WTC11 (cell line): ENCODE measurements at regions not wholly inside any gene's neighbourhood (a gene's known extent, or its start where the extent isn't known, plus 50 kb on each side); places are given as distances from the start of the nearest gene placed in this dataset.

ENCODE experiments used
- ATAC-seq: fragments of 200-7000 bp; cut with Tn5 transposase; 2 replicates; pipeline ENCODE4 v1.10.0; 2021; ENCODE audit warnings: mild to moderate bottlenecking, moderate library complexity
- CTCF ChIA-PET: fragments of 300-600 bp; sonication (Branson Sonifier 250); formaldehyde crosslinking; loops from one replicate; lab custom pipeline; 2021; ENCODE audit warnings: antibody characterized with exemption; lab: Charles Lee
- POLR2A ChIA-PET: fragments of 350-600 bp; sonication (Branson Sonifier 250); formaldehyde crosslinking; loops from one replicate; lab custom pipeline; 2021; ENCODE audit warnings: antibody characterized with exemption; lab: Charles Lee
- DNase-seq: peaks from one replicate; pipeline ENCODE4 v3.0.0; 2021; ENCODE audit warnings: low spot score
- H3K27ac Mint-ChIP-seq: 2 replicates; pipeline ENCODE4 v1.8.0; 2021; ENCODE audit warnings: mixed read lengths
- H3K27me3 Mint-ChIP-seq: 2 replicates; pipeline ENCODE4 v1.8.0; 2021; ENCODE audit warnings: low read depth, mild to moderate bottlenecking, moderate library complexity, mixed read lengths
- H3K36me3 Mint-ChIP-seq: 2 replicates; pipeline ENCODE4 v1.8.0; 2021; ENCODE audit warnings: mixed read lengths
- H3K4me1 Mint-ChIP-seq: 2 replicates; pipeline ENCODE4 v1.8.0; 2022; ENCODE audit warnings: mixed read lengths
- H3K4me3 Mint-ChIP-seq: 2 replicates; pipeline ENCODE4 v1.8.0; 2021; ENCODE audit warnings: mild to moderate bottlenecking, moderate library complexity, mixed read lengths
- H3K9me3 Mint-ChIP-seq: 2 replicates; pipeline ENCODE4 v1.8.0; 2021; ENCODE audit warnings: mixed read lengths
- CREB1 ChIP-seq: sonication (generic); formaldehyde crosslinking; IDR thresholded peaks from 2 replicates; pipeline ENCODE4 v1.8.0; 2023; ENCODE audit warnings: mild to moderate bottlenecking, missing genetic modification reagents
- ETV6 ChIP-seq: sonication (generic); formaldehyde crosslinking; IDR thresholded peaks from 2 replicates; pipeline ENCODE4 v1.8.1; 2022; ENCODE audit warnings: mild to moderate bottlenecking, missing genetic modification reagents
- FOXJ3 ChIP-seq: sonication (generic); formaldehyde crosslinking; IDR thresholded peaks from 2 replicates; pipeline ENCODE4 v1.9.0; 2021; ENCODE audit warnings: missing genetic modification reagents, mild to moderate bottlenecking, borderline replicate concordance
- GRHL2 ChIP-seq: fragments of 250-450 bp; sonication (Bioruptor Pico); IDR thresholded peaks from 2 replicates; pipeline ENCODE4 v1.8.0; 2022; ENCODE audit warnings: mild to moderate bottlenecking, moderate library complexity; ENCODE audit not compliant: insufficient replicate concordance, severe bottlenecking
- GTF2I ChIP-seq: fragments of 250-450 bp; sonication (Bioruptor Pico); conservative IDR thresholded peaks from 2 replicates; pipeline ENCODE4 v1.4.0; 2021; ENCODE audit warnings: mild to moderate bottlenecking
- JAZF1 ChIP-seq: fragments of 250-450 bp; sonication (Bioruptor Pico); IDR thresholded peaks from 2 replicates; pipeline ENCODE4 v1.9.0; 2021; ENCODE audit warnings: moderate library complexity, mild to moderate bottlenecking, inconsistent platforms
- KAT7 ChIP-seq: sonication (generic); formaldehyde crosslinking; IDR thresholded peaks from 2 replicates; pipeline ENCODE4 v1.8.1; 2023; ENCODE audit warnings: missing genetic modification reagents, mild to moderate bottlenecking, borderline replicate concordance
- MYBL2 ChIP-seq: sonication (generic); formaldehyde crosslinking; IDR thresholded peaks from 2 replicates; pipeline ENCODE4 v1.8.1; 2023; ENCODE audit warnings: mild to moderate bottlenecking, moderate library complexity, missing genetic modification reagents
- NFE2L1 ChIP-seq: sonication (generic); formaldehyde crosslinking; IDR thresholded peaks from 2 replicates; pipeline ENCODE4 v1.8.1; 2023; ENCODE audit warnings: missing genetic modification reagents
- SP1 ChIP-seq: sonication (generic); formaldehyde crosslinking; conservative IDR thresholded peaks from 2 replicates; pipeline ENCODE4 v1.8.1; 2022; ENCODE audit warnings: missing genetic modification reagents
- TCF7 ChIP-seq: sonication (generic); formaldehyde crosslinking; IDR thresholded peaks from 2 replicates; pipeline ENCODE4 v1.8.0; 2022; ENCODE audit warnings: mild to moderate bottlenecking, low read depth, missing genetic modification reagents, moderate library complexity
- TEAD1 ChIP-seq: sonication (generic); formaldehyde crosslinking; IDR thresholded peaks from 2 replicates; pipeline ENCODE4 v1.8.0; 2022; ENCODE audit warnings: mild to moderate bottlenecking, missing genetic modification reagents
- TP53 ChIP-seq: sonication (generic); formaldehyde crosslinking; IDR thresholded peaks from 2 replicates; pipeline ENCODE4 v1.8.1; 2023; ENCODE audit warnings: mild to moderate bottlenecking, missing genetic modification reagents
- ZBTB21 ChIP-seq: sonication (generic); formaldehyde crosslinking; IDR thresholded peaks from 2 replicates; pipeline ENCODE4 v1.8.1; 2023; ENCODE audit warnings: mild to moderate bottlenecking, missing genetic modification reagents, borderline replicate concordance
- ZNF232 ChIP-seq: sonication (generic); formaldehyde crosslinking; IDR thresholded peaks from 2 replicates; pipeline ENCODE4 v1.8.0; 2022; ENCODE audit warnings: mild to moderate bottlenecking, missing genetic modification reagents
- ZNF317 ChIP-seq: sonication (generic); formaldehyde crosslinking; IDR thresholded peaks from 2 replicates; pipeline ENCODE4 v1.8.1; 2023; ENCODE audit warnings: low read depth, mild to moderate bottlenecking, moderate library complexity, missing genetic modification reagents, borderline replicate concordance
- ZNF423 ChIP-seq: fragments of 250-450 bp; sonication (Bioruptor Pico); IDR thresholded peaks from 2 replicates; pipeline ENCODE4 v2.1.2; 2022; ENCODE audit warnings: mild to moderate bottlenecking, moderate library complexity
- ZNF671 ChIP-seq: fragments of 250-450 bp; sonication (Bioruptor Pico); IDR thresholded peaks from 2 replicates; pipeline ENCODE4 v1.8.0; 2021; ENCODE audit warnings: mild to moderate bottlenecking
- TF ChIP-seq, protein P1 (sequence below): fragments of 250-450 bp; sonication (Bioruptor Pico); IDR thresholded peaks from 2 replicates; pipeline ENCODE4 v1.9.0; 2021; ENCODE audit warnings: mild to moderate bottlenecking
- TF ChIP-seq, protein P2 (sequence below): sonication (generic); formaldehyde crosslinking; IDR thresholded peaks from 2 replicates; pipeline ENCODE4 v1.8.1; 2023; ENCODE audit warnings: mild to moderate bottlenecking, missing genetic modification reagents, borderline replicate concordance
- TF ChIP-seq, protein P3 (sequence below): sonication (generic); formaldehyde crosslinking; IDR thresholded peaks from 2 replicates; pipeline ENCODE4 v1.8.1; 2023; ENCODE audit warnings: mild to moderate bottlenecking, missing genetic modification reagents, moderate library complexity
- TF ChIP-seq, protein P4 (sequence below): sonication (generic); formaldehyde crosslinking; IDR thresholded peaks from 2 replicates; pipeline ENCODE4 v1.8.1; 2023; ENCODE audit warnings: mild to moderate bottlenecking, moderate library complexity, missing genetic modification reagents

DNA sequence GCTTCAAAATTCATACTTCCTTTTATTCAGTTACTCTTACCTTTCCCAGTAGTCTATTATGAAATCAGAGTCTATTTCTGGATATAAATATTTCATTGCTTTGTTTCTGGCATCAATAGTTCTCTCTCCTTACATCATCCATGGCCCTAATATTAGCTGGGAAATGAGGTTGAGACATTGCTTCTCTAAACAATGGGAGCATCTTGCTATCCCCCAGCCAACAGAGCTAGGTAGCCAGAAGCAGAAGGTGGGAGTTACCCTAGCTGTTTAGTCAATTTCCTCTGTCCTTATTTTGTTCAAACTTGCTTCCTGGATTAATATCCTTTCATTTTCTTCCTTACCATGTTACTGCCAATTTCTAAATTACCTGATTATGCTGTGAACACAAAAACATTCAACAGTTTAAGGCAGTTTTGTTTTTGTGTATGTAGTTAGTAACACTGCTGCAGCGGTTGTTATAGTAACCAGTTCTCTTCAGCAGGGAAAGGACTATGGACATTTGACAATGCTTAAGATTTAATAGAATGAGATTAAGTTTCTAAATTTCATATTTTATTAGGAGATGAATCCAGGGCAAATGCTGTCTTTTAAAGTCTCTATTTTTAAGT lies 160.5 kb upstream of the KCNJ3 start:
- no peak for DNase-seq
- Mint-ChIP-seq H3K4me3 (no peak overlapping the region), H3K9me3 (no peaks in the 10 kb centered on the region), H3K4me1 (peaks cover 27% of the 10 kb centered on the region), H3K27ac (no peak overlapping the region), H3K27me3 (no peaks in the 10 kb centered on the region), H3K36me3 (no peaks in the 10 kb centered on the region)
- ChIA-PET CTCF (no interaction called here), POLR2A (no interaction called here)
- no peak for ATAC-seq
- TF ChIP-seq ETV6 (CRISPR knock-in tag): no peak
- TF ChIP-seq, protein P1, sequence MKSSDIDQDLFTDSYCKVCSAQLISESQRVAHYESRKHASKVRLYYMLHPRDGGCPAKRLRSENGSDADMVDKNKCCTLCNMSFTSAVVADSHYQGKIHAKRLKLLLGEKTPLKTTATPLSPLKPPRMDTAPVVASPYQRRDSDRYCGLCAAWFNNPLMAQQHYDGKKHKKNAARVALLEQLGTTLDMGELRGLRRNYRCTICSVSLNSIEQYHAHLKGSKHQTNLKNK: no peak
- TF ChIP-seq FOXJ3 (CRISPR knock-in tag): no peak
- no peak for TF ChIP-seq TEAD1 (CRISPR knock-in tag)
- TF ChIP-seq JAZF1 (CRISPR knock-in tag): no peak
- no peak for TF ChIP-seq ZNF671 (CRISPR knock-in tag)
- TF ChIP-seq GRHL2: no peak
- no peak for TF ChIP-seq KAT7 (CRISPR knock-in tag)
- TF ChIP-seq GTF2I: no peak
- no peak for TF ChIP-seq NFE2L1 (CRISPR knock-in tag)
- TF ChIP-seq ZNF423 (CRISPR knock-in tag): no peak
- no peak for TF ChIP-seq ZNF317
- no peak for TF ChIP-seq TCF7
- TF ChIP-seq, protein P2, sequence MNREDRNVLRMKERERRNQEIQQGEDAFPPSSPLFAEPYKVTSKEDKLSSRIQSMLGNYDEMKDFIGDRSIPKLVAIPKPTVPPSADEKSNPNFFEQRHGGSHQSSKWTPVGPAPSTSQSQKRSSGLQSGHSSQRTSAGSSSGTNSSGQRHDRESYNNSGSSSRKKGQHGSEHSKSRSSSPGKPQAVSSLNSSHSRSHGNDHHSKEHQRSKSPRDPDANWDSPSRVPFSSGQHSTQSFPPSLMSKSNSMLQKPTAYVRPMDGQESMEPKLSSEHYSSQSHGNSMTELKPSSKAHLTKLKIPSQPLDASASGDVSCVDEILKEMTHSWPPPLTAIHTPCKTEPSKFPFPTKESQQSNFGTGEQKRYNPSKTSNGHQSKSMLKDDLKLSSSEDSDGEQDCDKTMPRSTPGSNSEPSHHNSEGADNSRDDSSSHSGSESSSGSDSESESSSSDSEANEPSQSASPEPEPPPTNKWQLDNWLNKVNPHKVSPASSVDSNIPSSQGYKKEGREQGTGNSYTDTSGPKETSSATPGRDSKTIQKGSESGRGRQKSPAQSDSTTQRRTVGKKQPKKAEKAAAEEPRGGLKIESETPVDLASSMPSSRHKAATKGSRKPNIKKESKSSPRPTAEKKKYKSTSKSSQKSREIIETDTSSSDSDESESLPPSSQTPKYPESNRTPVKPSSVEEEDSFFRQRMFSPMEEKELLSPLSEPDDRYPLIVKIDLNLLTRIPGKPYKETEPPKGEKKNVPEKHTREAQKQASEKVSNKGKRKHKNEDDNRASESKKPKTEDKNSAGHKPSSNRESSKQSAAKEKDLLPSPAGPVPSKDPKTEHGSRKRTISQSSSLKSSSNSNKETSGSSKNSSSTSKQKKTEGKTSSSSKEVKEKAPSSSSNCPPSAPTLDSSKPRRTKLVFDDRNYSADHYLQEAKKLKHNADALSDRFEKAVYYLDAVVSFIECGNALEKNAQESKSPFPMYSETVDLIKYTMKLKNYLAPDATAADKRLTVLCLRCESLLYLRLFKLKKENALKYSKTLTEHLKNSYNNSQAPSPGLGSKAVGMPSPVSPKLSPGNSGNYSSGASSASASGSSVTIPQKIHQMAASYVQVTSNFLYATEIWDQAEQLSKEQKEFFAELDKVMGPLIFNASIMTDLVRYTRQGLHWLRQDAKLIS: no peak
- TF ChIP-seq, protein P3, sequence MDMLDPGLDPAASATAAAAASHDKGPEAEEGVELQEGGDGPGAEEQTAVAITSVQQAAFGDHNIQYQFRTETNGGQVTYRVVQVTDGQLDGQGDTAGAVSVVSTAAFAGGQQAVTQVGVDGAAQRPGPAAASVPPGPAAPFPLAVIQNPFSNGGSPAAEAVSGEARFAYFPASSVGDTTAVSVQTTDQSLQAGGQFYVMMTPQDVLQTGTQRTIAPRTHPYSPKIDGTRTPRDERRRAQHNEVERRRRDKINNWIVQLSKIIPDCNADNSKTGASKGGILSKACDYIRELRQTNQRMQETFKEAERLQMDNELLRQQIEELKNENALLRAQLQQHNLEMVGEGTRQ (CRISPR knock-in tag): no peak
- no peak for TF ChIP-seq CREB1 (CRISPR knock-in tag)

DNA sequence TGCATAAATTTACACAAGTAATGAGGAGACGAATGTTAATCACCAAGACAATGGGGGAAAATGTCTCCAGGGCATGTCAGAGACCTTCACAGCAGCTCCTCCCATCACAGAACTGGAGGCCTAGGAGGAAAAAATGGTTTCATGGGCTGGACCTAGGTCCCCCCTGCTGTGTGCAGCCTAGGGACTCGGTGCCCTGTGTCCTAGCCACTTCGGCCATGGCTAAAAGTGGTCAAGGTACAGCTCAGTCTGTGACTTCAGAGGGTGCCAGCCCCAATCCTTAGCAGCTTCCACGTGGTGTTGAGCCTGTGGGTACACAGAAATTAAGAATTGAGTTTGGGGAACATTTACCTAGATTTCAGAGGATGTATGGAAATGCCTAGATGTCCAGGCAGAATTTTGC lies 152.2 kb upstream of the KCNJ3 start:
- no peak overlapping the region for H3K4me3 Mint-ChIP-seq
- H3K36me3 Mint-ChIP-seq: peaks cover 28% of the 10 kb centered on the region
- ChIA-PET POLR2A (no interaction called here), CTCF (no interaction called here)
- peaks cover 30% of the 10 kb centered on the region for H3K9me3 Mint-ChIP-seq
- ATAC-seq: no peak
- no peaks in the 10 kb centered on the region; the same call in 1 of the 2 replicates for H3K4me1 Mint-ChIP-seq
- no peaks in the 10 kb centered on the region; the same call in 1 of the 2 replicates for H3K27me3 Mint-ChIP-seq
- DNase-seq: no peak
- no peak overlapping the region for H3K27ac Mint-ChIP-seq
- no peak for TF ChIP-seq SP1 (CRISPR knock-in tag)
- no peak for TF ChIP-seq MYBL2 (CRISPR knock-in tag)
- TF ChIP-seq TEAD1 (CRISPR knock-in tag): no peak

DNA sequence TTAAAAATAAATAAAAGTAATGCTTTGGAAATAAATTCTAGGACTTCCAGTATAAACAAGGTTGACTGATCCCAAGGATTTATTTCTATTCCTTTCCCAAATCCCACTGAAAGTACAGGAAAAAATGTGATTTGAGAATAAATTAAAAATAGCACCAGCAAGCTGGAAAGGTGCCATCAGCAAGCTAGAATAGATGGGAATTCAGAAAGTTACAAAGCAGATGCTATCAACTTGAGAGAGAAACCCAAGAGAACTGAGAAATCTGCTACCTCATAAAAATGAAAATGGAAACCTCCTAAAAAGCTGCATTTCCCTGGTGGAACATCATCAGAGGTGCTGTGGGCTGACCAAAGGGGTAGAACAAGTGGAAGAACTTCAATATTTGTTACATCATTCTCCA lies 148.6 kb upstream of the KCNJ3 start:
- Mint-ChIP-seq H3K4me1 (no peaks in the 10 kb centered on the region), H3K36me3 (peaks cover 28% of the 10 kb centered on the region), H3K4me3 (no peak overlapping the region), H3K27me3 (no peaks in the 10 kb centered on the region; the same call in 1 of the 2 replicates), H3K27ac (no peak overlapping the region), H3K9me3 (peaks cover 29% of the 10 kb centered on the region)
- ChIA-PET CTCF (no interaction called here), POLR2A (interaction anchor here (0.6 kb wide), 1 partner anchor 9 kb away, joined by 8 read pairs; no protein-coding TSS in a partner anchor)
- TF ChIP-seq ZBTB21 (no peak), TCF7 (no peak), TP53 (no peak), ZNF232 (CRISPR knock-in tag) (no peak)
- TF ChIP-seq, protein P2: no peak
- TF ChIP-seq, protein P4, sequence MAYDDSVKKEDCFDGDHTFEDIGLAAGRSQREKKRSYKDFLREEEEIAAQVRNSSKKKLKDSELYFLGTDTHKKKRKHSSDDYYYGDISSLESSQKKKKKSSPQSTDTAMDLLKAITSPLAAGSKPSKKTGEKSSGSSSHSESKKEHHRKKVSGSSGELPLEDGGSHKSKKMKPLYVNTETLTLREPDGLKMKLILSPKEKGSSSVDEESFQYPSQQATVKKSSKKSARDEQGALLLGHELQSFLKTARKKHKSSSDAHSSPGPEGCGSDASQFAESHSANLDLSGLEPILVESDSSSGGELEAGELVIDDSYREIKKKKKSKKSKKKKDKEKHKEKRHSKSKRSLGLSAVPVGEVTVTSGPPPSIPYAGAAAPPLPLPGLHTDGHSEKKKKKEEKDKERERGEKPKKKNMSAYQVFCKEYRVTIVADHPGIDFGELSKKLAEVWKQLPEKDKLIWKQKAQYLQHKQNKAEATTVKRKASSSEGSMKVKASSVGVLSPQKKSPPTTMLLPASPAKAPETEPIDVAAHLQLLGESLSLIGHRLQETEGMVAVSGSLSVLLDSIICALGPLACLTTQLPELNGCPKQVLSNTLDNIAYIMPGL (CRISPR knock-in tag): no peak
- ATAC-seq (no peak), DNase-seq (no peak)
